Duodenal mucosa (tissue), 2 donors: ENCODE measurements at regions not wholly inside any gene's neighbourhood (a gene's known extent, or its start where the extent isn't known, plus 50 kb on each side); places are given as distances from the start of the nearest gene placed in this dataset.
"Not testable (repeated sequence)": the region's sequence is repeated elsewhere in the genome, so short reads cannot be mapped to it uniquely, and the experiment has no call there.

ENCODE experiments used
- H3K27ac ChIP-seq: one replicate; pipeline ENCODE4 v1.7.0; 2013; ENCODE audit warnings: low read depth, low read length
- H3K27me3 ChIP-seq, 2 donors: one replicate each; pipeline ENCODE4 v1.7.0; 2013; ENCODE audit warnings: low read length in 2 of 2, control low read depth in 1 of 2; ENCODE audit not compliant: insufficient read depth in 2 of 2, control insufficient read depth in 1 of 2
- H3K36me3 ChIP-seq, 2 donors: one replicate each; pipeline ENCODE4 v1.7.0; 2013; ENCODE audit warnings: low read length in 2 of 2, control low read depth in 1 of 2; ENCODE audit not compliant: insufficient read depth in 2 of 2, control insufficient read depth in 1 of 2
- H3K4me1 ChIP-seq, 2 donors: one replicate each; pipeline ENCODE4 v1.7.0; 2013; ENCODE audit warnings: low read length in 2 of 2, control low read depth in 1 of 2; ENCODE audit not compliant: insufficient read depth in 2 of 2, control insufficient read depth in 1 of 2
- H3K4me3 ChIP-seq, 2 donors: one replicate each; pipeline ENCODE4 v1.7.0; 2013; ENCODE audit warnings: low read length in 2 of 2, low read depth in 1 of 2
- H3K9ac ChIP-seq, 2 donors: one replicate each; pipeline ENCODE4 v1.7.0; 2013; ENCODE audit warnings: low read length in 2 of 2, low read depth in 1 of 2
- H3K9me3 ChIP-seq, 2 donors: one replicate each; pipeline ENCODE4 v1.7.0; 2013; ENCODE audit warnings: low read length in 2 of 2, control low read depth in 1 of 2; ENCODE audit not compliant: control insufficient read depth in 1 of 2

DNA sequence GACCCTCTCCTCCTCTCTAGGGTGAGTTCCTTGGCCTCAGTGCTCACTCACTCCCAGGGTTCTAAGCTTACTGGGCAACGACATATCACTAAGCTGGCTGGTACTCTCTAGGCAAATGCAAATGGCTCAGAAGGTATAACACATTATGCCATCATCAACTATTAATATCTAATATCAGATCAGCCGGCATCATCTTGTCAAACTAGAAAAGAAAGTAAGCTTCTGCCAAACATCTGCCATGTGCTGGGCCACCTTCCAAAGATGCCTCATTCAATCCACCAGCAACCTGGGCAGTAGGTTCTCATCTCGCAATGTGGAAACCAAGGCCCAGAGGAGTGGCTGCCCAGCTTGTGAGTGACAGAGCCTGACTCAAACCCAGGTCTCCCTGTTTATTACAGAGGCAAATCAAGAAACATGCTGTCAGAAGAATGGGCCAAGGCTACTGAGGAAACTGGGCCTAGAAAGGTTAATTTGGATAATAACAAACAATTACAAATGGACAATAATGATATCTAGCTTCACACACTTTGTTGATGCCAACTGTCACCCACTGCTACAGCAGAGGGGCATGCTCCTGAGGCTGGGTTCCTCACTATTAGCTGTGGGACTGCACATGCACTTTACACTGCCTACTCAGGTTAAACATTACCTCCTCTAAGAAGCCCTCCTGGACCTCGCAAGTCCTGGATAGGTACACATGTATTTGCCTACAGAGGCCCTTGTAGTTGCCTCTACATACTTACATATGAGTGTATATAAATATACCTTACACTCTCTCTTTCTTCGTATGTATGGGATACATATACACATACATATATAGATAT is 183.3 kb upstream of the JUN start:
- Histone ChIP-seq H3K36me3 (no peaks in the 10 kb centered on the region), H3K4me3 (no peak overlapping the region), H3K9me3 (no peaks in the 10 kb centered on the region), H3K27me3 (no peaks in the 10 kb centered on the region), H3K9ac (no peak overlapping the region), H3K4me1 (peaks cover 16 to 39% of the 10 kb centered on the region in 2 donors), H3K27ac (no peak overlapping the region)

- no peak overlapping the region for H3K4me3 ChIP-seq
- H3K27ac ChIP-seq, result peak overlapping the region; percentile 68
These were observed 184.6 kb upstream of the JUN start for GRCh38 chr1:58968360-58968952.

DNA sequence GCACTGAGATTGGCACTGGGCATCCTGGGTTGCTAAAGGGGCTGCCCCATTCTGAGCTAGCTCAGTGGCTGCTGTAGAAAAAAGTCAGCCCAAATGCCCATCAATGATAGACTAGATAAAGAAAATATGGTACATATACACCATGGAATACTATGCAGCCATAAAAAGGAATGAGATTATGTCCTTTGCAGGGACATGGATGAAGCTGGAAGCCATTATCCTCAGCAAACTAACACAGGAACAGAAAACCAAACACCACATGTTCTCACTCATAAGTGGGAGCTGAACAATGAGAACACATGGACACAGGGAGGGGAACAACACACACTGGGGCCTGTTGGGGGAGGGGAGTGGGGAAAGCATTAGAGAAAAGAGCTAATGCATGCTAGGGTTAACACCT is 185.3 kb upstream of the JUN start:
- not testable (repeated sequence) for H3K9ac ChIP-seq, H3K36me3 ChIP-seq, H3K27ac ChIP-seq, H3K27me3 ChIP-seq, H3K9me3 ChIP-seq, H3K4me3 ChIP-seq
- H3K4me1 ChIP-seq, result peaks cover 16 to 42% of the 10 kb centered on the region in 2 donors

More at GRCh38 chr1:58968360-58968952, 184.6 kb upstream of the JUN start:
- no peaks in the 10 kb centered on the region for H3K27me3 ChIP-seq
- no peaks in the 10 kb centered on the region for H3K36me3 ChIP-seq
- H3K4me1 ChIP-seq, result peaks cover 16 to 42% of the 10 kb centered on the region in 2 donors
- no peaks in the 10 kb centered on the region for H3K9me3 ChIP-seq
- peak overlapping the region; percentile 6 to 41 for H3K9ac ChIP-seq

GRCh38 chr1:58971629-58972140 is 187.8 kb upstream of the JUN start:
- Histone ChIP-seq H3K27ac (no peak overlapping the region), H3K4me1 (peaks cover 16 to 31% of the 10 kb centered on the region in 2 donors), H3K36me3 (no peaks in the 10 kb centered on the region), H3K9me3 (no peaks in the 10 kb centered on the region), H3K4me3 (peak overlapping the region in 1 of 2 donors; percentile 20), H3K9ac (no peak overlapping the region), H3K27me3 (no peaks in the 10 kb centered on the region)

DNA sequence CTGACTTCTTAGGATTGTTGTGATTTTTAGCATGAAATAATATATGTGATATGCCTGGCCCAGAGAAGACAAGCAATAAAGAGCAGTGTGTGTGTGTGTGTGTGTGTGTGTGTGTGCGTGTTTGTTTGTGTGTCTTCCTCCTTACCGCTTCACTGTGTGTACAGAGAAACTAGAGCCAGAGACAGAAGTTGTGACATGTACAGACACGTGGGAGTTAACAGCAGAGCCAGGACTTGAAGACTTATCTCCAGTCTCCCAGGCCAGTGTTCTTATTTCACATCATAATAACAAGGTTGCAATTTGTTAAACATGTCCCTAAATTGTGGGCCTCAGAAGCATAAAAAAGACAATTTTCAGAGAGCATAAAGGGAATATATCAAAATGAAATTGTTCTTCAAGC is 192.0 kb upstream of the JUN start:
- Histone ChIP-seq H3K9me3 (no peaks in the 10 kb centered on the region), H3K27ac (no peak overlapping the region), H3K27me3 (no peaks in the 10 kb centered on the region), H3K4me1 (peaks cover 0 to 26% of the 10 kb centered on the region in 2 donors), H3K36me3 (no peaks in the 10 kb centered on the region), H3K9ac (no peak overlapping the region), H3K4me3 (no peak overlapping the region)

DNA sequence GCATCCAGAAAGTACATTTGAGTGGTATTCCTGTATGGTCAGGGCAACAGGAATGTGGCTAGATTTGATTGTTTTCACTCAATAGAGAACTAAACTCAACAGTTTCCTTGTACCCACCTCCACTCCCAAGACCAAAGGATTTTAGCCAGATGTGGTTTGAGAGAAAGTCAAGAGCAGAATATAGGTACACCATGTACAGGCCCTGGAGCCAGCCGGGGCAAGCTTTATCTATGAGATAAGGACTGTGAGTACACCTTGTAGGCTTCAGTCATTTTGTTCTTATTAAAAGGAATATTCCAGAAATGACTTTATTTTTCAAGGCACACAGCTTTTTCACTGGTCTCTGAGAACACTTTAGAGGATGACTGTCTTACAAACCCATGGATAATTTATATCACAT is 192.4 kb upstream of the JUN start:
- Histone ChIP-seq H3K4me3 (no peak overlapping the region), H3K27me3 (no peaks in the 10 kb centered on the region), H3K27ac (no peak overlapping the region), H3K9me3 (no peaks in the 10 kb centered on the region), H3K36me3 (no peaks in the 10 kb centered on the region), H3K9ac (no peak overlapping the region), H3K4me1 (peaks cover 0 to 24% of the 10 kb centered on the region in 2 donors)

- no peaks in the 10 kb centered on the region for H3K27me3 ChIP-seq
- H3K27ac ChIP-seq, result no peak overlapping the region
- no peak overlapping the region for H3K4me3 ChIP-seq
These were observed 193.8 kb upstream of the JUN start for GRCh38 chr1:58977598-58977997.

GRCh38 chr1:58978096-58978495 is 194.2 kb upstream of the JUN start:
- no peak overlapping the region for H3K9ac ChIP-seq
- H3K4me3 ChIP-seq, result no peak overlapping the region
- H3K36me3 ChIP-seq, result no peaks in the 10 kb centered on the region
- H3K27me3 ChIP-seq, result no peaks in the 10 kb centered on the region
- peaks cover 0 to 20% of the 10 kb centered on the region in 2 donors for H3K4me1 ChIP-seq
- H3K9me3 ChIP-seq, result no peaks in the 10 kb centered on the region
- H3K27ac ChIP-seq, result no peak overlapping the region

More at GRCh38 chr1:58977598-58977997, 193.8 kb upstream of the JUN start:
- peaks cover 0 to 18% of the 10 kb centered on the region in 2 donors for H3K4me1 ChIP-seq
- no peaks in the 10 kb centered on the region for H3K9me3 ChIP-seq
- H3K36me3 ChIP-seq, result no peaks in the 10 kb centered on the region
- H3K9ac ChIP-seq, result no peak overlapping the region

GRCh38 chr1:58979086-58979485 is 195.2 kb upstream of the JUN start:
- no peak overlapping the region for H3K4me3 ChIP-seq
- H3K9me3 ChIP-seq, result no peaks in the 10 kb centered on the region
- H3K4me1 ChIP-seq, result peaks cover 0 to 20% of the 10 kb centered on the region in 2 donors
- H3K9ac ChIP-seq, result no peak overlapping the region
- no peak overlapping the region for H3K27ac ChIP-seq
- H3K27me3 ChIP-seq, result no peaks in the 10 kb centered on the region
- H3K36me3 ChIP-seq, result no peaks in the 10 kb centered on the region

DNA sequence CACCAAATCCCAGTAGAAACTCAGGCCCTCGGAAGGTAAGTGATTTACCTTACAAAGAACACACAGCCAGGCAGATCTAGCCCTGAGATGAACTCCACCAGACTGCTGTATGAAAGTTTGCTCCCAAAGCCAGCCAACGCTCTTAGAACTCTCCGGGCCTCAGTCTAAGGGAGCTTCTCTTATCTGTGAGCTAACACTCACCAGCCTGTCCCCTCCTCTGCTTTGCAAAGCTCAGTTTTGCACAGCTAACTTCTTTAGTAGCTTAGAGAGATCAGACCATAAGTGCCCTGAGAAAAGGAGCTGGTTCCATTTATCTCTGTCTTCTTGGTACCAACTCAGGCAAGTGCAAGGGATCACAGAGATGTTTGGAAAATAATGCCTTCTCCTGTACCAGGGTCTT is 195.8 kb upstream of the JUN start:
- Histone ChIP-seq H3K27ac (no peak overlapping the region), H3K27me3 (no peaks in the 10 kb centered on the region), H3K36me3 (no peaks in the 10 kb centered on the region), H3K4me1 (peaks cover 0 to 20% of the 10 kb centered on the region in 2 donors), H3K9me3 (no peaks in the 10 kb centered on the region), H3K4me3 (no peak overlapping the region), H3K9ac (no peak overlapping the region)
